OCI-LY1 (cell line): ENCODE measurements at regions not wholly inside any gene's neighbourhood (a gene's known extent, or its start where the extent isn't known, plus 50 kb on each side); places are given as distances from the start of the nearest gene placed in this dataset.

Source experiments
- H2AFZ ChIP-seq: fragments of 200-600 bp; sonication (generic), shearing (Covaris generic); 2 replicates; pipeline ENCODE4 v1.6.0; 2014; ENCODE audit warnings: antibody characterized with exemption, mild to moderate bottlenecking, low read length
- H3F3A ChIP-seq: fragments of 200-600 bp; sonication (generic), shearing (Covaris generic); 2 replicates; pipeline ENCODE4 v1.6.0; 2014; ENCODE audit warnings: mild to moderate bottlenecking, antibody characterized with exemption, low read length, moderate library complexity; ENCODE audit not compliant: insufficient read depth
- H3K27ac ChIP-seq: fragments of 200-600 bp; sonication (generic); 2 replicates; pipeline ENCODE4 v1.5.1; 2014; ENCODE audit warnings: low read length, mixed run types, mild to moderate bottlenecking, low read depth; ENCODE audit not compliant: poor library complexity, severe bottlenecking
- H3K27me3 ChIP-seq: fragments of 200-600 bp; sonication (generic); 2 replicates; pipeline ENCODE4 v1.6.0; 2014; ENCODE audit warnings: antibody characterized with exemption, mild to moderate bottlenecking, low read length, moderate library complexity; ENCODE audit not compliant: insufficient read depth
- H3K36me3 ChIP-seq: fragments of 200-600 bp; sonication (generic); 2 replicates; pipeline ENCODE4 v1.6.1; 2014; ENCODE audit warnings: mild to moderate bottlenecking, antibody characterized with exemption, low read length, moderate library complexity, mixed read lengths; ENCODE audit not compliant: insufficient read depth
- H3K4me1 ChIP-seq: fragments of 200-600 bp; sonication (generic); 2 replicates; pipeline ENCODE4 v1.5.1; 2014; ENCODE audit warnings: mild to moderate bottlenecking, low read length, moderate library complexity; ENCODE audit not compliant: insufficient read depth, severe bottlenecking
- H3K4me2 ChIP-seq: fragments of 200-600 bp; sonication (generic), shearing (Covaris generic); 2 replicates; pipeline ENCODE4 v1.6.1; 2014; ENCODE audit warnings: low read length
- H3K4me3 ChIP-seq: fragments of 200-600 bp; sonication (generic); 2 replicates; pipeline ENCODE4 v1.5.1; 2014; ENCODE audit warnings: low read length, low read depth, mild to moderate bottlenecking, mixed read lengths; ENCODE audit not compliant: poor library complexity, severe bottlenecking
- H3K79me2 ChIP-seq: fragments of 200-600 bp; shearing (Covaris generic); 2 replicates; pipeline ENCODE4 v1.6.1; 2016; ENCODE audit warnings: mixed run types, low read length, mixed read lengths; ENCODE audit not compliant: insufficient read depth
- H3K9ac ChIP-seq: fragments of 200-600 bp; sonication (generic), shearing (Covaris generic); 2 replicates; pipeline ENCODE4 v1.6.1; 2014; ENCODE audit warnings: mild to moderate bottlenecking, low read length, mixed read lengths
- H3K9me2 ChIP-seq: fragments of 200-600 bp; sonication (generic), shearing (Covaris generic); 2 replicates; pipeline ENCODE4 v1.6.1; 2014; ENCODE audit warnings: low read depth, mild to moderate bottlenecking, low read length, mixed read lengths
- H3K9me3 ChIP-seq: fragments of 200-600 bp; shearing (Covaris generic); 2 replicates; pipeline ENCODE4 v1.6.1; 2014; ENCODE audit warnings: low read length, mixed read lengths
- H4K20me1 ChIP-seq: fragments of 200-600 bp; sonication (generic), shearing (Covaris generic); 2 replicates; pipeline ENCODE4 v1.6.0; 2016; ENCODE audit warnings: mild to moderate bottlenecking, low read length; ENCODE audit not compliant: insufficient read depth
- EZH2 ChIP-seq: fragments of 200-600 bp; sonication (generic), shearing (Covaris generic); IDR thresholded peaks from 2 replicates; pipeline ENCODE4 v1.8.0; 2017; ENCODE audit warnings: borderline replicate concordance, mixed run types, mild to moderate bottlenecking, antibody characterized with exemption, low read length, moderate library complexity, mixed read lengths
- TF ChIP-seq, protein P1 (sequence below): fragments of 200-600 bp; sonication (generic), shearing (Covaris generic); IDR thresholded peaks from 2 replicates; pipeline ENCODE4 v1.5.1; 2017; ENCODE audit warnings: mild to moderate bottlenecking, antibody characterized with exemption, low read length, moderate library complexity, mixed read lengths

- Histone ChIP-seq H3K27ac (no peak overlapping the region), H3K4me1 (no peaks in the 10 kb centered on the region), H3K4me3 (no peak overlapping the region), H2AFZ (no peak overlapping the region), H3K9ac (no peak overlapping the region), H3K36me3 (no peaks in the 10 kb centered on the region), H3K79me2 (no peaks in the 10 kb centered on the region), H4K20me1 (no peaks in the 10 kb centered on the region), H3K27me3 (no peaks in the 10 kb centered on the region), H3K4me2 (no peak overlapping the region), H3F3A (no peaks in the 10 kb centered on the region), H3K9me2 (no peaks in the 10 kb centered on the region), H3K9me3 (no peaks in the 10 kb centered on the region)
- no peak for TF ChIP-seq EZH2
- TF ChIP-seq, protein P1, sequence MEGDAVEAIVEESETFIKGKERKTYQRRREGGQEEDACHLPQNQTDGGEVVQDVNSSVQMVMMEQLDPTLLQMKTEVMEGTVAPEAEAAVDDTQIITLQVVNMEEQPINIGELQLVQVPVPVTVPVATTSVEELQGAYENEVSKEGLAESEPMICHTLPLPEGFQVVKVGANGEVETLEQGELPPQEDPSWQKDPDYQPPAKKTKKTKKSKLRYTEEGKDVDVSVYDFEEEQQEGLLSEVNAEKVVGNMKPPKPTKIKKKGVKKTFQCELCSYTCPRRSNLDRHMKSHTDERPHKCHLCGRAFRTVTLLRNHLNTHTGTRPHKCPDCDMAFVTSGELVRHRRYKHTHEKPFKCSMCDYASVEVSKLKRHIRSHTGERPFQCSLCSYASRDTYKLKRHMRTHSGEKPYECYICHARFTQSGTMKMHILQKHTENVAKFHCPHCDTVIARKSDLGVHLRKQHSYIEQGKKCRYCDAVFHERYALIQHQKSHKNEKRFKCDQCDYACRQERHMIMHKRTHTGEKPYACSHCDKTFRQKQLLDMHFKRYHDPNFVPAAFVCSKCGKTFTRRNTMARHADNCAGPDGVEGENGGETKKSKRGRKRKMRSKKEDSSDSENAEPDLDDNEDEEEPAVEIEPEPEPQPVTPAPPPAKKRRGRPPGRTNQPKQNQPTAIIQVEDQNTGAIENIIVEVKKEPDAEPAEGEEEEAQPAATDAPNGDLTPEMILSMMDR, result no peak
Measured at GRCh38 chr14:54209511-54210250, 187.1 kb upstream of the CDKN3 start.

- Histone ChIP-seq H2AFZ (no peak overlapping the region), H3K36me3 (no peaks in the 10 kb centered on the region), H3K9me2 (no peaks in the 10 kb centered on the region), H3K4me2 (no peak overlapping the region), H3K27ac (no peak overlapping the region), H3K9ac (no peak overlapping the region), H3K79me2 (no peaks in the 10 kb centered on the region), H3F3A (no peaks in the 10 kb centered on the region), H4K20me1 (no peaks in the 10 kb centered on the region), H3K9me3 (no peaks in the 10 kb centered on the region), H3K4me3 (no peak overlapping the region), H3K4me1 (no peaks in the 10 kb centered on the region), H3K27me3 (no peaks in the 10 kb centered on the region)
- TF ChIP-seq, protein P1, result no peak
- no peak for TF ChIP-seq EZH2
Measured at GRCh38 chr14:54211551-54212308, 185.1 kb upstream of the CDKN3 start.

DNA sequence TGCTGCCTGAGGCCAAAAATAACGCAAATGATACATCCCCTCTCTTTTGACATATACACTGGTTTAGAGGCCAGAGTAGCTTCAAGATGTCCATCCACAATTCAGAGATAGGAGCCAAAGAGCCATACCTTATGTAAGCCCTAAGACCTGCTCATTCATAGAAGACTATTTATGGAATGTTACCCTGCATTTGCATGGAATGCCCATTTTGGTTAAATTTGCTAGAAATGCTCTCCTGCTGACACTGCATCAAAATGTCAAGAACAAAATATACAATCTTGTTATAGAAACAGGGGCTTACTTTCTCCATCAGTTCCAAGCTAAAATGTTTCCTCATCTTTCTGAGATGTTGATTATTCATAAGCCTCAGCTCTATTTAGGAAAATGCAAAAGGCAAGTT lies 183.3 kb upstream of the CDKN3 start:
- Histone ChIP-seq H3K79me2 (no peaks in the 10 kb centered on the region), H3K9me2 (no peaks in the 10 kb centered on the region), H3K4me2 (no peak overlapping the region), H2AFZ (no peak overlapping the region), H3K36me3 (no peaks in the 10 kb centered on the region), H3K9ac (no peak overlapping the region), H3K4me3 (no peak overlapping the region), H3K27me3 (no peaks in the 10 kb centered on the region), H3K27ac (no peak overlapping the region), H3K4me1 (no peaks in the 10 kb centered on the region), H3K9me3 (no peaks in the 10 kb centered on the region), H3F3A (no peaks in the 10 kb centered on the region), H4K20me1 (no peaks in the 10 kb centered on the region)
- no peak for TF ChIP-seq EZH2
- TF ChIP-seq, protein P1, result no peak
